ENCODE measurements at regions not wholly inside any gene's neighbourhood (a gene's known extent, or its start where the extent isn't known, plus 50 kb on each side); places are given as distances from the start of the nearest gene placed in this dataset.
"Not testable (repeated sequence)": the region's sequence is repeated elsewhere in the genome, so short reads cannot be mapped to it uniquely, and the experiment has no call there.

DNA sequence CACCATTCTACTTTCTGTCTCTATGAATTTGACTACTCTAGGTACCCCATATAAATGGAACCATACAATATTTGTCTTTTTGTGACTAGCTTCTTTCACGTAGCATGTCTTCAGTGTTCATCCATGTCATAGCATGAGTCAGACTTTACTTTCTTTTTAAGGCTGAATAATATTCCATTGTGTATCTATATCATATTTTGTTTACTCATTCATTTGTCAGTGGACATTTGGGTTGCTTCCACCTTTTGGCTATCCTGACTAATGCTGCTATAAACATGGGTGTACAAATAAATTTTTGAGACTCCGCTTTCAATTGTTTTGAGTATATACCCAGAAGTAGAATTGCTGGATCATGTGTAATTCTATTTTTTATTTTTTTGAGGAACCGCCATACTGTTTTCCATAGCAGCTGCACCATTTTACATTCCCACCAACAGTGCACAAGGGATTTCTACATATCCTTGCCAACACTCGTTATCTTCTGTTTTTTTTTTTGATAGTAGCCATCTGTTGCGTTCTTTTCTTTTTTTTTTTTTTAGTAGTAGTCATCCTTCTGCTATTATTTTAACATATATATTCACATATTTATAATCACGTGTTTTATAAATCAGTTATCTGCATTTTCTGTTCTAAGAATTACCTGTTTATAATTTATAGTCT, 158.0 kb upstream of the MED14 start:
- no peak for DNase-seq

DNA sequence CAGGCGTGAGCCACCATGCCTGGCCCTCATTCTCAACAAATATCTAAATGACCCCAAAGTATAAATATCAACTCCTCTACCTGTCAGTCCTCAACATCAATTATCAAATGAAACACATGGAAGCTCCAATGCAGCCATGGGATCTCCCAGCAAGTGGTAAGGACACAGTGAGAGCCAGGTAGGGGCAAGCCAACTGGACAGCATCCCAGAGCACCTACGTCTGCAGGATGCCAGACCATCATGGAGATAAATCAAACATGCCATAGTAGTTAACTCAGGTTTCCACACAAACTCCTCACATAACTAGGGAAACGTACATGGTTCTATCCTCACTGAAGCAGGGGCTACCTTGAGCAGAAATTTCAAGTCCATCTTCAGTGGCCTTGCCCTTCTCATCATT, 159.9 kb upstream of the MED14 start:
- DNase-seq = no peak

DNA sequence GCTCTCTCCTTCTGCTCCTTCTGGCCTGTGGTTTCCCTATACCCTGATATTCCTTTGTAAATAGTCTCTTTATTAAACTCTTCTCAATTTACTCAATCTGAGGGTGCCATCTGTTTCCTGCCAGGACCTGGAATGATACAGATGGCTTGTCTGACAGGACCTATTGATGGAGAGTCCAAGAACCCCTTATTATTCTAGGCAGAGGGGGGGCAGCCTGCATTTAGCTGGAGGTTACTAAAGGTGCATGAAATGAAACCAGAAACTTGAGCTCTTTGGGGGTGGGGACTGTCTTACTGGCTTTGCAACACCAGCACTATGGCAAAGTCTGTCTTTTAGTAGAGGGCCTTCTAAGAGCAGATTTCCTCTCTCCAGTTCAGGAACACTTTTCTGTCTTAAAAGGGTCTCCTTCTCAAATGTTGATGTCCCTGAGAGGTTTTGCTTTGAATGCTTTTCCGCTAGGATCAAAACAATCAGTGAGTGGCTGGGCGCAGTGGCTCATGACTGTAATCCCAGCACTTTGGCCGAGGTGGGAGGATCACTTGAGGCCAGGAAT, 162.5 kb upstream of the MED14 start:
- DNase-seq = peak; percentile 5

DNA sequence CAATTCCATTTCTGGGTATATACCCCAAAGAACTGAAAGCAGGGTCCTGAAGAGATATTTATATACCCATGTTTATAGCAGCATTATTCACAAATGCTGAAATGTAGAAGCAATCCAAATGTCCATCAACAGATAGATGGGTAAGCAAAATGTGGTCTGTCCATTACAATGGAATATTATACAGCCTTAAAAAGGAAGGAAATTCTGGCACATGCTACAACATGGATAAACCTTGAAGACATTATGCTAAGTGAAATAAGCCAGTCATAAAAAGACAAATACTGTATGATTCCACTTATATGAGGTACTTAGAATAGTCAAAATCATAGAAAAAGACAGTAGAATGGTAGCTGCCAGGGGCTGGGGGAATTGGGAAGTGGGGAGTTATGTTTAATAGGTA, 169.4 kb upstream of the MED14 start:
- not testable (repeated sequence) for DNase-seq

DNA sequence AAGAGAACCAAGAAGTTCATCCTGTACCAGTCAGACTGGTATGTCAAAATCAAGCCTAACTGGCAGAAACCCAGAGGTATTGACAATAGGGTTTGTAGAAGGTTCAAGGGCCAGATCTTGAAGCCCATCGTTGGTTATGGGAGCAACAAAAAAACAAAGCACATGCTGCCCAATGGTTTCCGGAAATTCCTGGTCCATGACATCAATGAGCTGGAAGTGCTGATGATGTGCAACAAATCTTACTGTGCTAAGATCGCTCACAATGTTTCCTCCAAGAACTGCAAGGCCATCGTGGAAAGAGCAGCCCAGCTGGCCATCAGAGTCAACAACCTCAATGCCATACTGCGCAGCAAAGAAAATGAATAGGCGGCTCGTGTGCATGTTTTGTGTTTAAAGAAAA, 172.7 kb upstream of the MED14 start:
- no peak for DNase-seq

DNA sequence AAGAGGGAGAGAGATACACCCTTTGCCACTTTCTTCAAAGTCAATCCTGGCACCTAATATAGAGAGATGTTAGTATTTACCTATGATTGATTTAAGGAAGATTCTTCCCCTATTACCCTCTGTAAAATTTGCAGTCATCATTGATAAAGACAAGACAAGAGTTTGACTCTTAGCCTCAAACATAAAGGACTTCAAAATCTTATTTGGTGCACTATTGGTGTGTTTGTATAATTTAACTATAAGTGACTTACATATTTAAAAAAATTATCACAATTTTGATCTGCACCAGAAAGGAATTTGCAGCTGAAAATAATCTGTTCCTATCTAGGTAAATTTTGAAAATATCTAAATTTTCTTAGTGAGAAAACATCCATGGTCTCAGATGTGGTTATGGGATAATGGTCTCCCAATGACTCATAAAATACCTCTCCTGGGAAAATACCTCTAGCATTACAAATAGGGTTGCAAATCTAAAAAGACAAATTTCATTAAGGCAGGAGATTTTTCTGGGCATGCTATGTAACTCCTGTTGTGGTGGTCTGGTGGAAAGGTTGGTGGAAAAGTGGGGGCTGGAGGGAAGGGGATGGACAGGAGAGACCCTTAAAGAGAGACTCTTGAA, 173.6 kb upstream of the MED14 start:
- no peak for DNase-seq

DNA sequence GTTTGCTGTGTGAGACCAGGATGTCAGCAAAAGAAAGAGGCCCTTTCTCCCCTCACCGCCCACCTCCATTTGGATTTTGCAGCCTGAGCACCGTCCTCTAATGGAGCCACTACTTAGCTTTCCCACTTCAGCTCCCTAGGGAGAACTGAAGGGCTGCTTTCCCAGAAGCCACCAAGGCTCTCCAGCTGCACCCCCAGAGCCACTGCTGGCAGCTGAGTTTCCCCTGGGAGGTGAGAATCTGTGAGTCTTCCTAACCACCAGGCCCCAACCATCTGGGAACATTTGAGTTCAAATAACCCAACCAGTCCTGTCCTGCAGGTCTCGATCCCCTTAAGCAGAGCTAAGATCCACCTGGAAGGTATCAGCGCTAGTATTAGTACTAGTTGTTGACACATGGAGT, 173.1 kb upstream of the USP9X start:
- peak; percentile 24 for DNase-seq

DNA sequence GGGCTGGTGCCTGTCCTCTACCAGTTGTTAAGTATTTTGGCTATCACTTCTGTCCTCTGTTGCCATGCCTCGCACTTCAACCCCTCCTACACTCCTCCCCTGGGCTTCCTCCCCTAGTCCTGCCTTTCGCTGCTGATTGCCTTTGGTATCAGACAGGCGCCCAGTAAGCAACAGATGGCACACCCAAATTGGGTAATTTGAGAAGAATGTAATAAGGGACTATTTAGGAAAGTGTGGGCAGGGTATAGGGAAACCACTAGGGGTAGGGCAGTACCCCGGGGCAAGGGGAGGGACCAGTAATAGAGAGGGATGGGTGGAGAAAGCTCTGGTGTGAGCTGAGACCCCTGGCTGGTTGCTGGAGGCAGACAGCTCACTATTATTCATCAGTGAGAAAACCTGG, 172.7 kb upstream of the USP9X start:
- DNase-seq = no peak

DNA sequence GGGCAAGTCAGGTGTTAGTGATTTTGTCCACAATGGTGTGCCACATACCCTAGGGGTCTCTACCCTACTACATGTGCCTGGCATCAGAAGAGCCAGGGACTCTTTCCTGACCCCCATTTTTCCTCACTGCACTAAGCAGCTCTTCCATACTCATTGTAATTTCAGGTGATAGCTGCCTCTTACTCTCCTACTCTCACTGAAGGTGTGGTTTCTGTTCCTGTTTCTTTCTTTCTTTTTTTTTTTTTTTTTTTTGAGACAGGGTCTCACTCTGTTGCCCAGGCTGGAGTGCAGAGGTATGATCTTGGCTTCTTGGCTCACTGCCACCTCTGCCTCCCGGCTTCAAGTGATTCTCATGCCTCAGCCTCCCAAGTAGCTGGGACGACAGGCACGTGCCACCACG, 164.9 kb upstream of the USP9X start:
- DNase-seq = no peak

DNA sequence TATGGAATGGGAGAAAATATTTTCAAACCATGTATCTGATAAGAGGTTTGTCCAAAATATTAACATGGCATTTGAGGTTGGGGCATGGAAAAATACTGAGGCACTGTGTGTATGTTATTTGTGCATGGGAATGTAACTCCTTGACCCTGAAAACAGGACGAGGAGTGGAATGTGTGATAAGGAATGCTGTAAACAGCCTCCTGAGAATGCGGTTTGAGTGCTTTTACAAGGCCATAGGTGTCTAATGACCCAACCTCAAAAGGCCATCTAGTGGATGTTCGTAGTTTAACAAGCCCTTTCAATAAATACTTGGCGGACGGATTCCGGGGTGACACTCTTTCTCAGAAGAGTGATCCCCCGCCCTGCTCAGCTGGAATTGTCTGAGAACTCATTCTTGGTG, 162.9 kb upstream of the USP9X start:
- DNase-seq = no peak

DNA sequence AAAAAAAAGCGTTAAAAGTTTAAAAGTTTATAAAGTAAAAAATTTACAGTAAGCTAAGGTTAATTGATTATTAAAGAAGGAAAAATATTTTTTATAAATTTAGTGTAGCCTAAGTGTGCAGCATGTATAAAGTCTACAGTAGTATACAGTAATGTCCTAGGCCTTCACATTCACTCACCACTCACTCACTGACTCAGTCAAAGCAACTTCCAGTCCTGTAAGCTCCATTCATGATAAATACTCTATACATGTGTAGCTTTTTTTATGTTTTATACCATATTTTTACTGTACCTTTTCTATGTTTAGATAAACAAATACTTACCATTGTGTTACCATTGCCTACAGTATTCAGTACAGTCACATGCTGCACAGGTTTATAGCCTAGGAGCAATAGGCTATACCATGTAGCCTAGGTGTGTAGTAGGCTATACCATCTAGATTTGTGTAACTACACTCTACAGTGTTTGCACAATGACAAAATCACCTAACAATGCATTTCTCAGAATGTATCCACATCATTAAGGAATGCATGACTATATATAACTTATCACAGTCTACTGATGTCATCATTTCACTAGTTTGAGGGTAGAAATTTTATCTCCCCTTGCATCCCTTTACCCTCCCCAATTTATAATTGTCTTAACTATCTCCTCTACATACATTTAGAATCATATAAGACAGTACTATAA, 158.4 kb upstream of the USP9X start:
- not testable (repeated sequence) for DNase-seq

DNA sequence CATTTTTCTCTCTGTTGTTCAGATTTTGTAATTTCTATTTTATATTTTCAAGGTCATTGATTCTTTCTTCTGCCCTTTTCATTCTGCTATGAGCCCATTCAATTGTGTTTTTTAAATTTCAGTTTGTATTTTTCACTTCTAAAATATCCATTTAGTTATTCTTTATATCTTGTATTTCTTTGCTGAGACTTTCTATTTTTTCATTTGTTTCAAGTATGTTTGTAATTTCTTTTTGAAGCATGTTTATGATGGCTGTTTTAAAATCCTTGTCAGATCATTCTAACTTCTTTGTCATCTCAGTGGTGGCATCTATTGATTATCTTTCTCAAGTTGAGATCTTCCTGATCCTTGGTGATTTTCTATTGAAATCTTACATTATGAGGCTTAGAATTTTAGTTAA, 157.2 kb upstream of the USP9X start:
- no peak for DNase-seq

DNA sequence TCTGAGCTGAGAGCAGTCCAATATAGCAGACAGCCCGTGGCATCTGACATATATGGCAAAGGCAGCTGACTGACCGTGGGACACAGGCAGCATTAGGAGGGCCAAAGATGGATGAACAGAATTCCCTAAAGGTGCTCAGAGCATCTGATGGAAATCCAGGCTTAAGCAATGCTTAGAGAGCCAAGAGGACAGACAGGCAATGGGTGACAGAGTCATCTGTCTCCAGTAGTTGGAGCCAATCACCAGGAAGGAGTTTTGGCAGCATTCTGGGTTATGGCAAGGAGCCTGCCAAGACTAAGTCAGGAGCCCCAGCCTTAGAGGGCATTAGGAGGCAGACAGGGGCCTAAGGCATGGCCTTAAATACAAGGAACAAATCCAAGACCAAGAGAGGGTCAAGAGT, 153.3 kb upstream of the USP9X start:
- DNase-seq = no peak

DNA sequence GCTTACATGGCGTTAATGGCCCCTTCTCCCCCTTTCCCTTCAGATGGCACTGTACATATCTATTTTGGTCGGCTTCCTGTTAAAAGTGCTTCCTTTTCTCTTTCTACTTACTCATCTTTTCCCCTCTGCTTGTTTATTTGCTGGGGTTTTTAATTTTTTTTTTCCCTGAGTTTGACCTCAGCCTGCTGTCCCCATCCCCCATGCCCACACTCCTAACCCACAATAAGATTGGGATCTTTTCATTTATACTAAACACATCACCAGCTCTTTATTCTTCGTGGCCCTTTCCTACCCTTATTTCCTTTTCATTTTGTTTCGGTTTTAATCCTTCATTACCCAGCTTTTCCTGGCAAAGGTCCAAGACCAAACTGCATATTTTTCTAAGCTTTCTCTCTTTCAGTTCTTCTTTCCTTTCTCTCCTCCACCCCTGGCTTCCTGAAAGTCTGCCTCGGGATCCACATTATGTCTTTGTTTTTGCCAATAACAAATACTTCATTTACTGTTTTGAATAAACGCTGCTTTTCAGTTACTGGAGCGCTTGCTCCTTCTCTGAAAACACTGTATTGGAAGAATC, 152.0 kb upstream of the USP9X start:
- DNase-seq = peak; percentile 64

DNA sequence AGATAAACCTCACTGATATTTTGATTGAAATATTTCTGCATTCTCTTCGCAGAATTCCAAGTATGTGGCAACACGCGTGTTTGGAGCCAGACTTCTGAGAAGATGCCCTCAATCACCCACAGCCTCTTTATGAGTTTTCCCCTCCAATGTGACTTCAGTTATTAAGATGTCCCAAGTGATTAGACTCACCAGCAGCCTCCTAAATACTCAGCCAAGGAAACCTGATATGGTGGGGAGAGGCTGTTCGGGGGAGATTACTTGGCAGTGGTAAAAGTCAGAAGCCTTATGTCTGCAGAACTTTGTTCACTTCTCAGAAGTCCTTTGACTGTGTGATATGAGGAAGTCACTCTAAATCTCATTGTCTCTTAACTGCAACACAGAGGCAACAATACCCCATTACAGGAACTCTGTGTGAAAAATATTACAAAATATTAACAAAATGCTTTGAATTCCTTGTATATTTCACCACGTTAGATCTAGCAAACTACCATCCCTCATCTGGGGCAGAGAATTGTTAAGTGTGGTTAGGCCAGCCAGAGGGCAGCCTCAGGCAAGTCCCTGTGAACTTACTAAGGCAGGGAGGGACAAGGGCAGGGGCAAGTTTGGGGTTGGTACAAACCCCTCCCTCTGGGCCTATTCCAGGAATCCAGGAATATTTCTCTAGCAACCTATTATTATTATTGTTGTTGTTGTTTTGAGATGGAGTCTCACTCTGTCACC, 151.4 kb upstream of the USP9X start:
- peak; percentile 84 for DNase-seq

DNA sequence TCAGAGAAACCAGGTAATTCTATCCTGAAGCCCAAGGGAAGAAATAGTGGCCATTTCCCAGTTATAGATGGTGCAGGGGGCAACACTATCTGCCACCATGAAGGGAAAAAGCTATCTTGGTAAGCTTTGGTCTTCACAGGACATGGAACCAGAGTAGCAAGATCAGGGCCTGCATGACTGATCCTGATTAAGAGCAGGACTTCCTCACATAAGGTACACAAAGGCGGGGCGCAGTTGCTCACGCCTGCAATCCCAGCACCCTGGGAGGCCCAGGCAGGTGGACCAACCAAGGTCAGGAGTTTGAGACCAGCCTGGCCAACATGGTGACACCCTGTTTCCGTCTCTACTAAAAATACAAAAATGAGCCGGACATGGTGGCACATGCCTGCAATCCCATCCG, 148.4 kb upstream of the USP9X start:
- DNase-seq = no peak

DNA sequence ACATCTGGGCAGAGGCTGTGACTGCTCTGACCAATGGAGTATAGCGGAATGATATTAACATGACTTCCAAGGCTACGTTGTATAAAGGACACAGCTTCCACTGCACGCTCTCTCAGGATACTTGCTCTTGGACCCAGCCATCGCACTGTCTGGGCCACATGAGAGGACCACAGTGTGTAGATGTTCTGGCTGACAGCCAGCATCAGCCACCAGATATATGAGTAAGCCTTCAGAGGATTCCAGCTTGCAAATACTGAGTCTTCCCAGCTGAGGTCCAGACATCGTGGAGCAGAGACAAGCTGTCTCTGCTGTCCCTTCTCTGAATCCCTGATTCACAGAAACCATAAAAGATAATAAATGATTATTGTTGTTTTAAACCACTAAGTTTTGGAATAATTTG, 146.8 kb upstream of the USP9X start:
- no peak for DNase-seq

DNA sequence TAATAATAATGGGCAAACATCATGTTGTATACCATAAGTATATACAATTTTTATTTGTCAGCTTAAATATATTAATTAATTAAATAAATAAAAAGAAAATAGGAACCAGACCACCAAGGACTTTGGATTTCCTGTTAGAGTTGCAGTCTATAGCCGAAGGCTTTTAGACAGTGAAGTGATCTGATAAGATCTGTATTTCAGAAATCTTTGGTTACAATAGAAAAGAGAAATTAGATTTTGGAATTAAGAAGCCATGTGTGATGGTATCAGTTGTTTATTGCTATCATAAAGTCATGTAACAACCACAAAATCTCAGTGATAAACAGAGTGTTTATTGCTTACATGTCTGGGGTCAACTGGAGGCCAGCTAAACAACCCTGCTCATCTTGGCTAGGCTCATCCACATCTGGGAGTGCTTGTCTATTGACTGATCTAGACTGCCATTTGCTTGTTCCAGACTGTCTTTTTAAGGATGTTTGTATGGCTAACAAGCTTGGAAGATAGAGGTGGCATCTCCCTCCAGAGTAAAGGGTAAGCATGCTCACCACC, 142.1 kb upstream of the USP9X start:
- DNase-seq = no peak

DNA sequence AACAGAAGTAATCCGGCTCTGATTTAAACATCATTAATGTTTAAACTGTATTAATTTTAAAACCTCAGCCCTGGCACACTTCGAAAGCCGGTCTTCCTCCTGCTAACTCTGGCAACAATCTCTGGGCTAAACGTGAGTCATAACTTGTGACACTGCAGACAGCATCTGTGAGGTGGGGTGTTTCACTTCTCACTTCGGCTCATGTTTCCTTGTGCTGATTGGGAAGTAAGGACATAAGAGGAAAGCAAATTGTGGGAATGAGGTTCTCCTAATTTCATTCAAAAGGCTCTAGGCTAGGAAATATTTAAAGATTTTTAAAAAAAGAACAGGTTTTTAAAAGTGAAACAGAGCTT, 139.9 kb upstream of the USP9X start:
- DNase-seq = peak; percentile 7

DNA sequence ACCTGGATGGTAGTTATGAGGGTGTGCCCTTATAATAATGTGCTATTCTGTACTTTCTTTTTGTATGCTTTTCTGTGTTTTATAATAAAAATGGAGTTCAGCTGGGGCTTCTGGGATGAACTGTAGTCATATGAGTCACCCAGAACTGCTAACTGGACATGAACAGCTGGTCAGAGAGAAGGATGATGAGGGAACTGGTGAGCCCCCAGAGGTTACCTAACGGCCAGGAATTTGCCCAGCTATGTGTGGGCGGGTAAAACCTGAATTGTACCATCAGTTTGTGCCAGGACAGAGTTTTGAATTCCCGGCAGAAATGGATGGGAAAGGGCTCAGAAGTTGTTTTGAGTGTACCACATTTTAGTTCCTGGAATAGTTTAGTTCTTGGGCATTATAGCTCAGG, 138.0 kb upstream of the USP9X start:
- no peak for DNase-seq

DNA sequence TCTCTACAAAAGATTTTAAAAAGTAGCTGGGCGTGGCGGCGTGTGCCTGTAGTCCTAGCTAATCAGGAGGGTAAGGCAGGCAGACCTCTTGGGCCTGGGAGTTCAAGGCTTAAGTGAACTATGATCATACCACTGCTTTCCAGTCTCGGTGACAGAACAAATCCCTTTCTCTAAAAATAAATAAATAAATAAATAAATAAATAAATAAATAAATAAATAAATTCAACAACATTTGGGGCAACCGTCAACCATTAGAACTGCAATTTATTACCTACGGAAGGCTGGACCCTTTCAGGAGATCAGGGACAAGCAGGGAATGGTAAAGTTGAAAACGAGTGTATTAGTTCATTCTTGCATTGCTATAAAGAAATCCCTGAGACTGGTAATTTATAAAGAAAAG, 136.2 kb upstream of the USP9X start:
- no peak for DNase-seq

DNA sequence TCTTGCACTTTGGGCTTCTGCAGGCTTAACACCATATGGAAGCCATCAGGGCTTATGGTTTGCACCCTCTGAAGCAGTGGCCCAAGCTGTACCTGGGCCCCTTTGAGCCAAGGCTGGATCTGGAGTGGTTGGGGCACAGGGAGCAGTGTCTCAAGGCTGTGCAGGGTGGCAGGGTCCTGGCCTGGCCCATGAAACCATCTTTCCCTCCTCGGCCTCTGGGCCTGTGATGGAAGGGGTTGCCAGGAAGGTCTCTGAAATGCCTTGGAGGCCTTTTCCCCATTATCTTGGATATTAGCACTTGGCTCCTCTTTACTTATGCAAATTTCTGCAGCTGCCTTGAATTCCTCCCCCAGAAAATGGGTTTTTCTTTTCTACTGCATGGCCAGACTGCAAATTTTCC, 134.7 kb upstream of the USP9X start:
- no peak for DNase-seq

DNA sequence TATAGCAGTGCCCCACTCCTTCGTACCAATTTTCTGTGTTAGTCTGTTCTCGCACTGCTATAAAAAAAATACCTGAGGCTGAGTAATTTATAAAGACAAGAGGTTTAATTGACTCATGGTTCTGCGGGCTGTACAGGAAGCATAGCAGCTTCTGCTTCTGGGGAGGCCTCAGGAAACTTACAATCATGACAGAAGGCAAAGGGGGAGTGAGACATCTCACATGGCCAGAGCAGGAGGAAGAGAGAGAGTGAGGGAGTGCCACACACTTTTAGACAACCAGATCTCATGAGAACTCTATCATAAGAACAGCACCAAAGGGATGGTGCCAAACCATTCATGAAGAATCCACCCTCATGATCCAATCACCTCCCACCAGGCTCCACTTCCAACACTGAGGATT, 133.8 kb upstream of the USP9X start:
- DNase-seq = not testable (repeated sequence)
